Kidney capillary endothelial cell (primary cell): ENCODE measurements at regions not wholly inside any gene's neighbourhood (a gene's known extent, or its start where the extent isn't known, plus 50 kb on each side); places are given as distances from the start of the nearest gene placed in this dataset.
A peak's percentile ranks its signal among the peaks of the same experiment; 100 is the strongest.
"Not testable (repeated sequence)": the region's sequence is repeated elsewhere in the genome, so short reads cannot be mapped to it uniquely, and the experiment has no call there.

Source experiments
- DNase-seq: peaks from one replicate; pipeline ENCODE4 v3.0.0-alpha.2; 2018; ENCODE audit warnings: low spot score

DNA sequence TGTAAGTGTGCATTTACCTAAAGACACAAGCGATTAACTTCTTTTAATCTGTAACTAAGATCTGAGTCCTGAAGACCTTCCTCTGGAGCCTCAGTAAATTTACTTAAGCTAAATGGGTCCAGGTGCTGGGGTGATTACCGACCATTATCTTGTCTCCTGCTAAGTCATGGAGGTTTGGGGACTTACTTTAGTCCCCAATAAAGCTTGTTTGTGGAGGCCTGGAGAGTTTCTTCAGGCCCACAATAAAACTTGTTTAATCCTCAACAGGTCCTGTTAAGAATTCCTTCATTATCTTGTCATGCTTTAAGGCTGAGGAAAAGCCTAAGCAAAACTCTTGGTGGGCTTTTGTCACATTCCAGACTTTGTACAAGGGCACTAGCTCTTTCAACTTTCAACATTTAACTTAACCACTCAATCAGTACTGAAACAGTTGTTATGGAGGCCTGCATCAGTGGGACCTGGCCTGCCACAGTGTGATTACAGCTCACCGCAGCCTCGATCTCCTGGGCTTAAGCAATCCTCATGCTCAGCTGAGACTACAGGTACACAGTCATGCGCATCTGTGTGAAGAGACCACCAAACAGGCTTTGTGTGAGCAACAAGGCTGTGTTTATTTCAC lies 84.0 kb downstream of the FMO4 start:
- no peak for DNase-seq

DNA sequence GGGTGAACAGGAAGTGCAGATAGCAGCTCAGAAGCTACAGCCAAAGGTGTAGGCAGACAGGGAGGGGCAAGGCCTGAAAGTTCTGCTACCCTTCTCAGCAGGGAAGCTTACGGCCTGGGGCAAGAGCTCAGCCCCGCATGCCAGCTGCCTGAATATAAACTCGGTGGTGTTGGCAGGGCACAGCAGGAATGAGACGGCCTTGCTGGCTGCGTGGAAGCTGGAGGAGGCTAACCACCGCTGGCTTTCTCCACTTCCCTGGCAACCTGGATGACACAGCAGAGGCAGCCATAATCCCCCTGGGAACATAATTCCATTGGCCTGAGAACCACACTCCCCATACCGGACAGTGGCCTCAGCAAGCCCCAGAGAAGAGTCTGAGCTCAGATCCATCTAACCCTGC lies 81.9 kb upstream of the PRRC2C start:
- no peak for DNase-seq

DNA sequence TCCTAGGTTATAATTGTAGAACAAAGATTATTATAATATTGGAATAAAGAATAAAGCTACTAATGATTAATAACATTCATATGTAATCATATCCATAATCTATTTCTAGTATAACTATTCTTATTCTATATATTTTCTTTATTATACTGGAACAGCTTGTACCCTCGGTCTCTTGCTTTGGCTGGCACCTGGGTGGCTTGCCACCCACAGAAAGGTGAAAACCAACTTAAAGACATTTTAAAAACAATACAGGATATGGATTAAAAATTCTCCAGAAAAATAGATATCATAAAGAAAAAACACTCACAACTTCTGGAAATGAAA lies 80.0 kb upstream of the PRRC2C start:
- no peak for DNase-seq

DNA sequence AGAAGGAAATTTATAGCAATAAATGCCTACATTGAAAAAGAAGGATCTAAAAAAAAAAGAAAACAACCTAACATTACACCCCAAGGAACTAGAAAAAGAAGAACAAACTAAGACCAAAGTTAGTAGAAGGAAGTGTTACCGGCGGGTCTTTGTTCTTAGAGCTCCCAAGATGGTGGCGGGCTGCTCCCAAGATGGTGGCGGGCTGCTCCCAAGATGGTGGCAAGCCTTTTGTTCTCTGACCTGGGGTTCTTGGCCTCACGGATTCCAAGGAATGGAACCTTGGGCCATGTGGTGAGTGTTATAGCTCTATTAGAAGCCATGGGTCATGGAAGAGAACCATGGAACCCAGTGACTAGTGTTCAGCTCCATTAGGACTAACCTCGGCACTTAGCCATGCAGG lies 71.8 kb upstream of the PRRC2C start:
- not testable (repeated sequence) for DNase-seq

DNA sequence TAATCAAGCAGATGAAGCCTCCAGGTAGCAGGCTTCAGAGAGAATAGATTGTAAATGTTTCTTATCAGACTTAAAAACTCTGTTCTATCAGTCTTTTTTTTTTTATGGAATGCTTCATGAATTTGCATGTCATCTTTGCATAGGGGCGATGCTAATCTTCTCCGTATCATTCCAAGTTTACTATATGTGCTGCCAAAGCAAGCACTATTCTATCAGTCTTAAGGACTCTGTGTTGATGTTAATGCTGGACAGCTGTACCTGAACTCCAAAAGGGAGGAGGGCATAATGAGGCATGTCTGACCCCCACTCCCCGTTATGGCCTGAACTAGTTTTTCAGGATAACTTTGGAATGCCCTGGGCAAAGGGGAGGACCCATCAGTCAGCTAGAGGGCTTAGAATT lies 66.8 kb upstream of the PRRC2C start:
- no peak for DNase-seq

DNA sequence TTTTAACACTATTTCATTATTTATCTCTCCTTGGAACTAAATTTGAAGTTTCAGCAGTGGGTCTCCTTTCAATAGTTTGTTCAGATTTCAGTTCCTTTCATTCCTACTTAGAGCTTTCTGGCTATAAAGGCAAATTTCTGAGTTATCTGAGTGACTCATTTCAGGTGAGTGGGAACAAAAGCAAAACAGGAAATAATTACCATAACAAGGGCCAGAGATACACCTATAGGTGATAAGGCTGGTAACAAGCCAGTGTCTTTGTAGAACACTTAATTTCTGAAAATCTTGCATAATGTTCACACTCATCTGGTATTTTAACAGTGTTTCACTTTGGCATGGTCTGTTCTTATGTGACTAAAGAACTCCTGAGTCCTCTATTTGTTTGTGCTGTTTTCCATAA lies 64.5 kb upstream of the PRRC2C start:
- no peak for DNase-seq

DNA sequence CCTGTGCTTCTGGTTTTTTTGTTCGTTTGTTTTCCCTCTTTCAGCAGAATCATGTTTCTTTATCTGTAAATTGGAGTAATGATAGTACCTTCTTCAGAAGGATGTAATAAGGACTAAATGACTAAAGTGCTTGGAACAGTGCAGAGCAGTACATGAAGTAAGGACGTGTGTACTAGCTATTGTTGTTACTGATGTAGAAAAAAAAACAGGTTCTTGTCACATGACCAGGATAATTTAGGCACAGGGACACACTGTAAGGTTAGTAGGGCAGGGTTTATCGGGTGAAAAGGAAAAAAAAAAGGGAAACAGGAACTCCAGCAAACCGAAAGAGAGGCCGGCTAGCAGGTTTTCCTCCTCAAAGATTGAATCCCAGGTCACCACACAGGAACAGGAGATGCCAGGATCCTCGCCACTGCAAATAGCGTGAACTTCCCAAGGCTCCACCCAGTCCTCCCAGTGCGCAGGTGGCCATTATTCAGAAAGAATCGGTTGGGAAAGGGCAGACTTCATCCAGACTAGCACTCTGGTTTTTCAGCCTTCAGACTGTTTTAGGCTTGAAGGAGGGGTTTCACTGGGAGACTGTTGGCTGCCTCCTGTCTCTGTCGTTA lies 63.8 kb upstream of the PRRC2C start:
- DNase-seq: no peak

DNA sequence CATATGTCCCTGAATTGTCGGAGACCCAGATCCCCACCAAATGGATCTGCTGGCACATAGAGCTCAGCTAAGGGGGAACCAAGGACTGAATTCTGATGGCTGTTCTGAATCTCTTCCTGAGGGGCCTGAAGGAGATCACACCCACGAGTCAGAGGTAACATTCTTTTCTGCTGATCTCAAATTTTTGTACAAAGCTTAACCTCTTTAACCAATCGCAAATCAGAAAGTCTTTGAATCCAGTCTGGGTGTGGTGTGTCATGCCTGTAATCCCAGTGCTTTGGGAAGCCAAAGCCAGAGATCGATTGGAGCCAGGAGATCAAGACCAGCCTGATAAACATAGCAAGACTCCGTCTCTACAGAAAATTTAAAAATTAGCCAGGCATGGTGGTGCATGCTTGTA lies 62.8 kb upstream of the PRRC2C start:
- DNase-seq: no peak

DNA sequence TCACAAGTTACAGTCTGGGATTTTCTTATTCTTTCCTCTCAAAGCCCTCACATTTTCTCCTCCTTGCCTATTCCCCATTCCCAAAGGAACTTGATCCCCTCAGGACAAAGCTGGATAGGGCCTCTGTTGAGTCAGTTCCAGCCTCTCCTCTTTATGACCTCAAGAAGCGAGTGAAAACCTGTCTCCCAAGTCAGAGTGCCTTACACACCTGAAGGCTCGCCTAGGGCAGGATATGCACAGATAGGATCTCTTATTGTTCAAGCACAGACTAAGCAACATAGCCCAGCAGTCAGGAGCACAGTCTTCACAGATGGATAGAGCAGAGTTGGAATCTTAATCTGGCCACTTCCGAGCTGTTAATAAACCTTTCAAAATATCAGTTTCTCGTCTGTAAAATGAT lies 60.8 kb upstream of the PRRC2C start:
- DNase-seq: no peak

DNA sequence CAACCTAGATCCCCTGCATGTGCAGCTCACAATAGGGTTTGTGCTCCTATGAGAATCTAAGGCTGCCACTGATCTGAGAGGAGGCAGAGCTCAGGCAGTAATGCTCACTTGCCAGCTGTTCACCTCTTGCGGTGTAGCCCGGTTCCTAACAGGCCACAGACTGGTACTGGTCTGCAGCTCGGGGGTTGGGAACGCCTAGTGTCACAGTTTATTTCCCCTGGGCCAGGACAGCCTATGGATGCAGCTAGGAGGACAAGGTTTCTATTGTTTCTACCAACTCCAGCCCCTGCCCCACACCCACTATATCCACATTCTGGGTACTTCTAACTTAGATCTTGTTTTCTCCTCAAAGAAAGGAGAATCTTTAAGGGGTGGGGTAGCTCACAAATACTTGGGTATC lies 58.7 kb upstream of the PRRC2C start:
- DNase-seq: no peak

DNA sequence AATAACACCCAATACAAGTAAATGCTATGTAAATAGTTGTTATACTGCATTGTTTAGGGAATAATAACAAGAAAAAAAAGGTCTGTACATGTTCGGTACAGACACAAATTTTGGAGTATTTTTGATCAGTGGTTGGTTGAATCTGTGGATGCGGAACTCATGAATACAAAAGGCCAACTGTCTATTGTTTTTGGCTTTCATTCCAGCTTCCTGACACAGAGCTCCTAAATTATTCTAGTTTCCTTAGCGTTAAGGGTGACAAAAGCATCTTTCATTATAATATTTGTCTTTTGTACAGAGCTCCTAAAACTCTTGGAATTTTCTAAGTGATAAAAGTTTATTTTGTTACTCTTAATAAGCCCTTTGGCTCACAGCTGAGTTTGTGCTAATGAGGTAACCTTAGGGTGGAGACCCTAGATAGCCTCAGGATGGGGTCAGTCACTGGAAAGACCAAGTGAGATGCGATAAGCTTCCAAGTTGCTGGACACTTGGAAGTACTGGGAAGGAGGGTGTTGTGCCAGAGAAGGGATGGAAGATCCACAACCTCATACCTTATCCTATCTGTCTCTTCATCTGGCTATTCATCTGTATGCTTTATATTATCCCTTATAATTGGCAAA lies 57.4 kb upstream of the PRRC2C start:
- no peak for DNase-seq

DNA sequence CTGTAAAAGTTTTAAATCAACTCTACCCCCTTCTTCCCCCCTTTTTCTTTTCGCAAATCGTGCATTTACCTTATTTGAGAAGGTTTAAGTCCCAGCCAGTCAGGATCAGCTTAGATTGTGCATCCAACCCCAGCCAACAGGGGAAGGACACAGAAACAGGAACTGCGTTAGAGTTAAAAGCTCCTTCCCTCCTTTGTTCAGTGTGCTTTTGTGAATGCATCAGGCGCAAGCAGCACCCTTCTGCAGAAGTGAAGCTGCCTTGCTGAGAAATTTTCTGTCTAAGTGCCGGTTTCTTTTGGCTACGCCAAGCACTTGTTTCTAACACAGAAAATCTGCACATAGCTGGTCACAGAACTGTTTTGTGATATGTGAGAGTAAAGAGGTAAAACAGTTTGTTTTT lies 56.2 kb upstream of the PRRC2C start:
- no peak for DNase-seq

DNA sequence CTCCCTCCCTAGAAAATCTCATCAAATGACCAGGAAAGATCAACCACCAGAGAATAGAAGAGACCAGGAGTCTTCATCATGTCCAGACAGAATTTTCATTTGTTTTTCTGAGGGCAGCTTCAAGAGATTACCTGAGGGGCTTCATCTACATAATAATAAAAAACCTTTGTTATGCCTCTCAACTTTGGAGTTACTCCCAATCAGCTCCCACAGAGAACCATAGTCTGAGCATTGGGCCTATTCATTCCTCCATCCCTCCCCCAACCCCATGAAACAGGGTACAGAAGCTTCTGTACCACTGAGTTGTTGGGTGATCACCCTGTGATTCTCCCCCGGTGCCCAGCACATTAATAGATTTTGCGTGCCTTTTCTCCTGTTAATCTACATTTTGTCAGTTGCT lies 53.3 kb upstream of the PRRC2C start:
- DNase-seq: no peak

DNA sequence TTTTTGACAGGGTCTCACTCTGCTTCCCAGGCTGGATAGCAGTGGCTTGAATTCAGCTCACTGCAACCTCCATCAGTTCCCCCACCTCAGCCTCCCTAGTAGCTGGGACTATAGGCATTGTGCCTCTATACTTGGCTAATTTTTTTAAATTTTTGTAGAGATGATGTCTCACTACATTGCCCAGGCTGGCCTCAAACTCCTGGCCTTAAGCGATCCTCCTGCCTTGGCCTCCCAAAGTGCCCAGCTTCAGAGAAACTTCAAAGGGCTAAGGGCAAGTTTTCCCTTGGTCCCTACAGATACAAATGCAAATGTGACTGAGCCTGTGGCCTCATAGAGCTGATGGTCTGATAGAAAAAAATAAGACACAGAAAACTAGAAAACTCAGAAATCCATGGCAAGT lies 52.9 kb upstream of the PRRC2C start:
- DNase-seq: no peak

DNA sequence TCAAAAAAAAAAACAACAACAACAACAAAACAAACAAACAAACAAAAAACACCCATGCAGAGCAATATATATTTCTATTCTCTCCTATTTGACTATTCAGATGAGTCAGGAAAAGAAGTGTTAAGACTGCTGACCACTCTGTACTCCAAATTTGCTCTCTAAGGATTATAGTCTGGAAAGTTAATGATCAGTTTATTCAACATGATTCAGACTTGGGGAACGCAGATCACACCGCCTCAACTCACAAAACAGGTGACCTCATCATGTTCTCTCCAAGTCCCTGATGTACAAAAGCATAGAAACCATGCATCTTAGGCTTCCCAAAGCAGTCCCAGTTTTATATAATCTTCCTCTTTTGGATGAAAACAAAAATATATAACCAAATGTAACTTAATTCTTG lies 51.9 kb upstream of the PRRC2C start:
- DNase-seq: no peak

DNA sequence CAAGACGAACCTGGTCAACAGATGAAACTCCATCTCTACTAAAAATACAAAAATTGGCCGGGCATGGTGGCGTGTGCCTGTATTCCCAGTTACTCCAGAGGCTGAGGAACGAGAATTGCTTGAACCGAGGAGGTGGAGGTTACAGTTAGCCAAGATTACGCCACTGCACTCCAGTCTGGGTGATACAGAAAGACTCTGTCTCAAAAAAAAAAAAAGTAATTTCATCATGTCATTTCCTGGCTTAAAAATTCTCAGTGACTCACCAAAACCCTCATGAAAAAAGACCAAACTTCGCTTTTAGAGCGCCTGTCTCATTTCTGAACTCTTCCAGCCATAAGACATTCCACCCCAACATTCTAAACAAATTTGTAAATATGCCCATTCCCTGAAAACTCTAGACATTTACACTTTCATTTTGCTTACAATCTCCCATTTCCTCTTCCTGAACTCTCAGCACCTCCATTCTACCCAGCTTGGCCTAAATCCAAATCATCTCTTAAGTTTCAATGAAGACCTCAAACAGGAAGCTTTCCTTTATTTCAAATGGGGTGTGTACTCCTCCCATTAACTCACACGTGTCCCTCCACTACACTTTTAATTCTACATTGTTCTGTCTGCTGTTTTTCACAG lies 50.5 kb upstream of the PRRC2C start:
- DNase-seq: peak; percentile 85
